ENCODE measurements at regions not wholly inside any gene's neighbourhood (a gene's known extent, or its start where the extent isn't known, plus 50 kb on each side); places are given as distances from the start of the nearest gene placed in this dataset.
"Not testable (repeated sequence)": the region's sequence is repeated elsewhere in the genome, so short reads cannot be mapped to it uniquely, and the experiment has no call there.

DNA sequence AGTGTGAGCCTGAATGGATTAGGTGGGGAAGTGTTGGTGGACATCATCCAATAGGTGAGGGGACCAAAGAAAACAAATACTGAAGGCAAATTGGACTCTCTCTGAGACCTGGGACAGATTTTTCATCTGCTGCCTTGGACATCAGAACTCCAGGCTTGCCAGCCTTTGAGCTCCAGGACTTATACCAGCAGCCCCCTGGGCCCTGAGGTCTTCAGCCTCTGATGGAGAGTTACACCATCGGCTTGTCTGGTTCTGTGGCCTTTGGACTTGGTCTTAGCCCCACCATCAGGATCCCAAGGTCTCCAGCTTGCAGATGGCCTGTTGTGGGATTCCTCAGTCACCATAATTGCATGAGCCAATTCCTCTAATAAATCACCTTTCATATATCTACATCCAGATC lies 80.8 kb upstream of the SLC8A3 start:
- no peak for TF ChIP-seq CTCF (IDR thresholded peaks at IDR 0.05; ENCODE audit: insufficient read depth, low read depth, low read length)
- H3K4me3 ChIP-seq (ENCODE audit: low read depth, low read length) = no peak overlapping the region
- DNase-seq (ENCODE audit: low read depth) = no peak

- DNase-seq (ENCODE audit: low read depth) = no peak
- no peak for TF ChIP-seq CTCF (IDR thresholded peaks at IDR 0.05; ENCODE audit: insufficient read depth, low read depth, low read length)
Observed at GRCh38 chr14:70268760-70269159, 80.0 kb upstream of the SLC8A3 start.

GRCh38 chr14:70266157-70266556 lies 77.4 kb upstream of the SLC8A3 start:
- no peak for DNase-seq (ENCODE audit: low read depth)
- no peak overlapping the region for H3K4me3 ChIP-seq (ENCODE audit: low read depth, low read length)
- no peak for TF ChIP-seq CTCF (IDR thresholded peaks at IDR 0.05; ENCODE audit: insufficient read depth, low read depth, low read length)

More at GRCh38 chr14:70268760-70269159, 80.0 kb upstream of the SLC8A3 start:
- H3K4me3 ChIP-seq (ENCODE audit: low read depth, low read length) = no peak overlapping the region

DNA sequence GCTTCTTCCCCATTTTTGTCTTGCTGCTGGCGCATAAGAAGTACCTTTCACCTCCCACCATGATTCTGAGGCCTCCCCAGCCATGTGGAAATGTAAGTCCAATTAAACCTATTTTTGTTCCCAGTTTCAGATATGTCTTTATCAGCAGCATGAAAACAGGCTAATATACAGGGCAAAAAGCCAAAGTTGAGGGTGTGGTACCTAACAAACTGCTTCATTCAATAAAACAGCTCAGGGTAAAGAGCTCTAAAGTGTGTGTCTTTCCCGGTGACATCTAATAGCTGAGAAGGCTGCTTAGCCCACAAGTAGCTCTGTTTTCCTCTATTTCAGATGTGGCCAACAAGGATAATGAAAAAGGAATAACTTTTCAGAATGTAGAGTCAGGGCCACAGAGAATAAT lies 76.7 kb upstream of the SLC8A3 start:
- no peak overlapping the region for H3K4me3 ChIP-seq (ENCODE audit: low read depth, low read length)
- TF ChIP-seq CTCF (IDR thresholded peaks at IDR 0.05; ENCODE audit: insufficient read depth, low read depth, low read length) = no peak
- no peak for DNase-seq (ENCODE audit: low read depth)

- no peak for DNase-seq (ENCODE audit: low read depth)
- TF ChIP-seq CTCF (IDR thresholded peaks at IDR 0.05; ENCODE audit: insufficient read depth, low read depth, low read length) = no peak
Observed at GRCh38 chr14:70259420-70259819, 70.7 kb upstream of the SLC8A3 start.

DNA sequence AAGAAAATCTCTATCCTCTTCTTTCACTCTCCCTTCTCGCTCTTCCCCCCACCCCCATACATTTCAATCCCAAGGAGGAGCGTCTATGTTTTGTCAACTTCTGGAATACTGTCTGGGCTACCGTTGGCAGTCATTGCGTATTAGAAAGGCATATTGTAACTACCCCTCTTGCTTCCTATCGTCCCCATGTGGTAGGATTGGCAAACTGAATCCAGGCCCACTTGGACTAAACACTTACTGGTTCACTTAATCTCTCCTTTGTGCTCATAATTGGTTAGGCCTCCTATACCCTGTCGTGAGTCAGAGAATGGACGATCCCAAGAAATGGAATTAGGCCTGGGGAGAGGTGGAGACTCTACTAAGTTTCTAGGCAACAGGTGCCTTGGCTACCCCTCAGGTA lies 68.8 kb upstream of the SLC8A3 start:
- TF ChIP-seq CTCF (IDR thresholded peaks at IDR 0.05; ENCODE audit: insufficient read depth, low read depth, low read length) = peak; percentile 18
- DNase-seq (ENCODE audit: low read depth) = no peak
- no peak overlapping the region for H3K4me3 ChIP-seq (ENCODE audit: low read depth, low read length)

More at GRCh38 chr14:70259420-70259819, 70.7 kb upstream of the SLC8A3 start:
- no peak overlapping the region for H3K4me3 ChIP-seq (ENCODE audit: low read depth, low read length)

DNA sequence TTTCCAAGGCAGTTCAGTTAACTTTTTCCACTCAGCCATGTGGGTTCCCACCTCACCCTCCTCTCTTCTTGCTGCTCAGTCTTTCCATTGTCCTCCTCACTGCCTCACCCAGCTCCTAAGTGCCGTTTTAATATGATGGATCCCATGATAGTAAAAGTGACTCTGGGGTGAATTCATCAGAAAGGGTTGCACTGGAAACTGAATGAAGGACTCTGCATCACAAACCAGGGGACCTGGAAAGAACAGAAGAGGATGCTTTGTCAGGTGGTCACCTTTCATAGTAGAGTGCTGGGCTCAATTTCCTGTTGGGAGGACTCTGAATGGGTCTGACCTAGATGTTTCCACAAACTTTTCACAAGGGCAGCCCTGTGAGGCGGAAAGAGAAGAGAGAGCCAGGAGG lies 67.8 kb upstream of the SLC8A3 start:
- no peak for DNase-seq (ENCODE audit: low read depth)
- H3K4me3 ChIP-seq (ENCODE audit: low read depth, low read length) = no peak overlapping the region
- TF ChIP-seq CTCF (IDR thresholded peaks at IDR 0.05; ENCODE audit: insufficient read depth, low read depth, low read length) = no peak

DNA sequence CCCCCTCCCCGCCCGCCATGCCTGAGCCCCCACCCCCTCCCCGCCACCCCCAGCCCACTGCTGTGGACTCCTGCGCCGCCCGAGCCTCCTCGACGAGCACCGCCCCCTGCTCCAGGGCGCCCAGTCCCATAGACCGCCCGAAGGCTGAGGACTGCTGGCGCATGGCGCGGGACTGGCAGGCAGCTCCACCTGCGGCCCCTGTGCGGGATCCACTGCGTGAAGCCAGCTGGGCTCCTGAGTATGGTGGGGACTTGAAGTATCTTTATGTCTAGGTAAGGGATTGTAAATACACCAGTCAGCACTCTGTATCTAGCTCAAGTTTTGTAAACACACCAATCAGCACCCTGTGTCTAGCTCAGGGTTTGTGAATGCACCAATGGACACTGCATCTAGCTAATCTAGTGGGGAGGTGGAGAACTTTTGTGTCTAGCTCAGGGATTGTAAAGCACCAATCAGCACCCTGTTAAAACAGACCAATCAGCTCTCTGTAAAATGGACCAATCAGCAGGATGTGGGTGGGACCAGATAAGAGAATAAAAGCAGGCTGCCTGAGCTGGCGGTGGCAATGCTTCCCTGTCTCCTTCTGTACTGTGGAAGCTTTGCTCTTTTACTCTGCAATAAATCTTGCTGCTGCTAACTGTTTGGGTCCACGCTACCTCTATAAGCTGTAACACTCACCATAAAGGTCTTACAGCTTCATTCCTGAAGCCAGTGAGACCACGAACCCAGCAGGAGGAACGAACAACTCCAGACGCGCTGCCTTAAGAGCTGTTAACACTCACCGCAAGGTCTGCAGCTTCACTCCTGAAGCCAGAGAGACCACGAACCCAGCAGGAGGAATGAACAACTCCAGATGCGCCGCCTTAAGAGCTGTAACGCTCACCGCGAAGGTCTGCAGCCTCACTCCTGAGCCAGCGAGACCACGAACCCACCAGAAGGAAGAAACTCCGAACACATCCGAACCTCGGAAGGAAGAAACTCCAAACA lies 66.6 kb upstream of the SLC8A3 start:
- DNase-seq (ENCODE audit: low read depth) = not testable (repeated sequence)
- H3K4me3 ChIP-seq (ENCODE audit: low read depth, low read length) = peak overlapping the region; percentile 29

All from fibroblast of villous mesenchyme (primary cell).